HEK293 (cell line): ENCODE measurements at regions not wholly inside any gene's neighbourhood (a gene's known extent, or its start where the extent isn't known, plus 50 kb on each side); places are given as distances from the start of the nearest gene placed in this dataset.

Experiments
- CTCF ChIA-PET: fragments of 350-600 bp; formaldehyde crosslinking; extraction: SDS; loops from one replicate; lab custom pipeline; 2021; ENCODE audit warnings: antibody characterized with exemption; lab: Yijun Ruan, JAX
- POLR2A ChIA-PET: fragments of 300-600 bp; formaldehyde crosslinking; extraction: SDS; loops from one replicate; lab custom pipeline; 2020; ENCODE audit warnings: antibody characterized with exemption, inconsistent platforms; lab: Yijun Ruan, JAX
- H3K27ac ChIP-seq: fragments of 200-500 bp; sonication (Bioruptor generic); 2 replicates; pipeline ENCODE4 v1.5.1; 2014; ENCODE audit warnings: low read depth, low read length, control low read depth, inconsistent platforms; ENCODE audit errors: extremely low read depth
- H3K36me3 ChIP-seq, 2 experiments: fragments of 200-500 bp in 1 of 2; sonication (Bioruptor generic) in 1 of 2; 1 replicate in 1 of 2; 2 replicates in 1 of 2; pipeline ENCODE4 v1.5.1; 2014 to 2017; ENCODE audit warnings: inconsistent platforms in 2 of 2, low read length in 2 of 2; ENCODE audit not compliant: control insufficient read depth in 2 of 2, insufficient read depth in 1 of 2
- H3K4me1 ChIP-seq: fragments of 200-500 bp; sonication (Bioruptor generic); 2 replicates; pipeline ENCODE4 v1.5.1; 2014; ENCODE audit warnings: mild to moderate bottlenecking, low read length, inconsistent platforms; ENCODE audit not compliant: control insufficient read depth, insufficient read depth
- H3K4me3 ChIP-seq: 2 replicates; pipeline ENCODE4 v1.5.1; 2011; ENCODE audit warnings: low read depth, mild to moderate bottlenecking, control low read depth, low read length, moderate library complexity
- H3K9me3 ChIP-seq: fragments of 200-500 bp; sonication (Bioruptor generic); 2 replicates; pipeline ENCODE4 v1.5.1; 2014; ENCODE audit warnings: low read depth, low read length, inconsistent platforms; ENCODE audit not compliant: control insufficient read depth, insufficient read depth
- KLF7 ChIP-seq: fragments of 450-650 bp; formaldehyde crosslinking; IDR thresholded peaks from 2 replicates; pipeline ENCODE4 v1.5.1; 2016; ENCODE audit warnings: missing biosample characterization, missing genetic modification characterization, borderline replicate concordance
- SP2 ChIP-seq: fragments of 450-650 bp; formaldehyde crosslinking; IDR thresholded peaks from 2 replicates; pipeline ENCODE4 v1.5.1; 2016; ENCODE audit warnings: missing biosample characterization, missing genetic modification characterization
- TCF7L2 ChIP-seq: IDR thresholded peaks from 2 replicates; pipeline ENCODE4 v1.6.1; 2011; ENCODE audit warnings: low read depth, mild to moderate bottlenecking, inconsistent platforms, low read length, moderate library complexity, borderline replicate concordance
- ZNF174 ChIP-seq: fragments of 450-650 bp; formaldehyde crosslinking; IDR thresholded peaks from 2 replicates; pipeline ENCODE4 v1.5.0; 2017; ENCODE audit warnings: missing biosample characterization, mild to moderate bottlenecking, missing genetic modification characterization
- ZNF214 ChIP-seq: fragments of 450-650 bp; formaldehyde crosslinking; IDR thresholded peaks from 2 replicates; pipeline ENCODE4 v1.5.1; 2017; ENCODE audit warnings: missing biosample characterization, mild to moderate bottlenecking, missing genetic modification characterization, borderline replicate concordance
- ZNF221 ChIP-seq: fragments of 450-650 bp; formaldehyde crosslinking; IDR thresholded peaks from 2 replicates; pipeline ENCODE4 v1.5.1; 2017; ENCODE audit warnings: missing biosample characterization, missing genetic modification characterization, borderline replicate concordance
- ZNF266 ChIP-seq: fragments of 450-650 bp; formaldehyde crosslinking; IDR thresholded peaks from 2 replicates; pipeline ENCODE4 v1.5.1; 2016; ENCODE audit warnings: missing biosample characterization, missing genetic modification characterization, low read depth
- ZNF416 ChIP-seq: fragments of 450-650 bp; formaldehyde crosslinking; IDR thresholded peaks from 2 replicates; pipeline ENCODE4 v1.5.1; 2016; ENCODE audit warnings: missing biosample characterization, missing genetic modification characterization
- ZNF426 ChIP-seq: fragments of 450-650 bp; formaldehyde crosslinking; IDR thresholded peaks from 2 replicates; pipeline ENCODE4 v1.5.1; 2017; ENCODE audit warnings: missing biosample characterization, missing genetic modification characterization, mild to moderate bottlenecking, inconsistent platforms, moderate library complexity
- ZNF571 ChIP-seq: fragments of 450-650 bp; formaldehyde crosslinking; IDR thresholded peaks from 2 replicates; pipeline ENCODE4 v1.5.0; 2017; ENCODE audit warnings: missing biosample characterization, missing genetic modification characterization
- ZNF830 ChIP-seq: fragments of 450-650 bp; IDR thresholded peaks from 2 replicates; pipeline ENCODE4 v1.5.0; 2018; ENCODE audit warnings: missing biosample characterization, missing genetic modification characterization, low read depth, mild to moderate bottlenecking, moderate library complexity
- ZNF837 ChIP-seq: fragments of 450-650 bp; formaldehyde crosslinking; IDR thresholded peaks from 2 replicates; pipeline ENCODE4 v1.5.1; 2016; ENCODE audit warnings: missing biosample characterization, missing genetic modification characterization
- TF ChIP-seq, protein P1 (sequence below): fragments of 450-650 bp; formaldehyde crosslinking; IDR thresholded peaks from 2 replicates; pipeline ENCODE4 v1.5.1; 2017; ENCODE audit warnings: missing biosample characterization, missing genetic modification characterization
- TF ChIP-seq, protein P2 (sequence below): fragments of 450-650 bp; formaldehyde crosslinking; IDR thresholded peaks from 2 replicates; pipeline ENCODE4 v1.5.1; 2016; ENCODE audit warnings: missing biosample characterization, missing genetic modification characterization
- TF ChIP-seq, protein P3 (sequence below): fragments of 450-650 bp; formaldehyde crosslinking; IDR thresholded peaks from 2 replicates; pipeline ENCODE4 v1.5.1; 2016; ENCODE audit warnings: missing biosample characterization, missing genetic modification characterization, borderline replicate concordance
- TF ChIP-seq, protein P4 (sequence below): fragments of 450-650 bp; formaldehyde crosslinking; IDR thresholded peaks from 2 replicates; pipeline ENCODE4 v1.5.1; 2016; ENCODE audit warnings: missing biosample characterization, missing genetic modification characterization
- TF ChIP-seq, protein P5 (sequence below): fragments of 450-650 bp; formaldehyde crosslinking; IDR thresholded peaks from 2 replicates; pipeline ENCODE4 v1.5.1; 2016; ENCODE audit warnings: missing biosample characterization, missing genetic modification characterization
- TF ChIP-seq, protein P6 (sequence below): fragments of 450-650 bp; formaldehyde crosslinking; IDR thresholded peaks from 2 replicates; pipeline ENCODE4 v1.5.1; 2016; ENCODE audit warnings: missing biosample characterization, missing genetic modification characterization

DNA sequence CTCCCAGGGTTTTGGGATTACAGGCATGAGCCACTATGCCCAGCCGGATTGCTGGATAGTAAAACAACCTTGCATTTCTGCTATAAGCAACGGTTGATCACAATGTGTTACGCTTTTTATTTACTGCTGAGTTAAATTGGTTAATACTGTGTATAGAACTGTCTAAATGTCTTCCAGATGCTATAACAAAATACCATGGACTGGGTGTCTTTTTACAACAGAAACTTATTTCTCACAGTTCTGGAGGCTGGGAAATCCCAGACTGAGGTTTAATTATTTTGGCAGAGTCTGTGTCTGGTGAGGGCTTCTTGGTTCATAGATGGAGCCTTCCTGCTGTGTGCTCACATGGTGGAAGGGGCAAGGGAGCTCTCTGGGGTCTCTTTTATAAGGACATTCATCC, 65.5 kb downstream of the ING1 start (continued):
- TF ChIP-seq KLF7 (tag by site-specific recombination) (no peak), ZNF571 (tag by site-specific recombination) (no peak)

DNA sequence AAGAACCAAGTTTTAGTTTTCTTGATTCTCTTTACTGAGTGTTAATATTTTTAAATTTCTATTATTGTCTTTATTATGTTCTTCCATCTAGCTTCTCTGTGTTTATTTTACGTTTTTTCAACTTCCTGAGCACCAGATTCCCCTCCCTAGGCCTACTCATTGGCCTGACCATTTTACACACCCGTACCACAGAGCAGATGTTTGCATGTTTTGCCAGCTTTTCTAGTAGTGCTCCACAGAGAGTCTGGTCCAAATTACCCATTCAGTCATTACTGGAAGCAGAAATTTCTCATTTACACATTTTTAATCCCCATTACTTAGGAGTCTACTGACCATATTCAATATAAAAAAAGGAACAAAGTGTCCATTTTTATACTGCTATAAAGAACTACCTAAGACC, 66.9 kb downstream of the ING1 start:
- no peaks in the 10 kb centered on the region for H3K36me3 ChIP-seq
- H3K4me3 ChIP-seq: no peak overlapping the region
- H3K27ac ChIP-seq: no peak overlapping the region
- POLR2A ChIA-PET: no interaction called here
- CTCF ChIA-PET: no interaction called here
- TF ChIP-seq ZNF426 (tag by site-specific recombination) (no peak), ZNF174 (tag by site-specific recombination) (no peak), ZNF221 (tag by site-specific recombination) (no peak), KLF7 (tag by site-specific recombination) (no peak), SP2 (tag by site-specific recombination) (no peak), ZNF266 (tag by site-specific recombination) (no peak), ZNF416 (no peak), ZNF830 (tag by site-specific recombination) (no peak), ZNF214 (tag by site-specific recombination) (no peak), TCF7L2 (no peak), ZNF837 (tag by site-specific recombination) (no peak)
- TF ChIP-seq, protein P1, sequence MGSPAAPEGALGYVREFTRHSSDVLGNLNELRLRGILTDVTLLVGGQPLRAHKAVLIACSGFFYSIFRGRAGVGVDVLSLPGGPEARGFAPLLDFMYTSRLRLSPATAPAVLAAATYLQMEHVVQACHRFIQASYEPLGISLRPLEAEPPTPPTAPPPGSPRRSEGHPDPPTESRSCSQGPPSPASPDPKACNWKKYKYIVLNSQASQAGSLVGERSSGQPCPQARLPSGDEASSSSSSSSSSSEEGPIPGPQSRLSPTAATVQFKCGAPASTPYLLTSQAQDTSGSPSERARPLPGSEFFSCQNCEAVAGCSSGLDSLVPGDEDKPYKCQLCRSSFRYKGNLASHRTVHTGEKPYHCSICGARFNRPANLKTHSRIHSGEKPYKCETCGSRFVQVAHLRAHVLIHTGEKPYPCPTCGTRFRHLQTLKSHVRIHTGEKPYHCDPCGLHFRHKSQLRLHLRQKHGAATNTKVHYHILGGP (tag by site-specific recombination): no peak
- TF ChIP-seq, protein P2, sequence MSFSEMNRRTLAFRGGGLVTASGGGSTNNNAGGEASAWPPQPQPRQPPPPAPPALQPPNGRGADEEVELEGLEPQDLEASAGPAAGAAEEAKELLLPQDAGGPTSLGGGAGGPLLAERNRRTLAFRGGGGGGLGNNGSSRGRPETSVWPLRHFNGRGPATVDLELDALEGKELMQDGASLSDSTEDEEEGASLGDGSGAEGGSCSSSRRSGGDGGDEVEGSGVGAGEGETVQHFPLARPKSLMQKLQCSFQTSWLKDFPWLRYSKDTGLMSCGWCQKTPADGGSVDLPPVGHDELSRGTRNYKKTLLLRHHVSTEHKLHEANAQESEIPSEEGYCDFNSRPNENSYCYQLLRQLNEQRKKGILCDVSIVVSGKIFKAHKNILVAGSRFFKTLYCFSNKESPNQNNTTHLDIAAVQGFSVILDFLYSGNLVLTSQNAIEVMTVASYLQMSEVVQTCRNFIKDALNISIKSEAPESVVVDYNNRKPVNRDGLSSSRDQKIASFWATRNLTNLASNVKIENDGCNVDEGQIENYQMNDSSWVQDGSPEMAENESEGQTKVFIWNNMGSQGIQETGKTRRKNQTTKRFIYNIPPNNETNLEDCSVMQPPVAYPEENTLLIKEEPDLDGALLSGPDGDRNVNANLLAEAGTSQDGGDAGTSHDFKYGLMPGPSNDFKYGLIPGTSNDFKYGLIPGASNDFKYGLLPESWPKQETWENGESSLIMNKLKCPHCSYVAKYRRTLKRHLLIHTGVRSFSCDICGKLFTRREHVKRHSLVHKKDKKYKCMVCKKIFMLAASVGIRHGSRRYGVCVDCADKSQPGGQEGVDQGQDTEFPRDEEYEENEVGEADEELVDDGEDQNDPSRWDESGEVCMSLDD (tag by site-specific recombination): no peak
- TF ChIP-seq, protein P3, sequence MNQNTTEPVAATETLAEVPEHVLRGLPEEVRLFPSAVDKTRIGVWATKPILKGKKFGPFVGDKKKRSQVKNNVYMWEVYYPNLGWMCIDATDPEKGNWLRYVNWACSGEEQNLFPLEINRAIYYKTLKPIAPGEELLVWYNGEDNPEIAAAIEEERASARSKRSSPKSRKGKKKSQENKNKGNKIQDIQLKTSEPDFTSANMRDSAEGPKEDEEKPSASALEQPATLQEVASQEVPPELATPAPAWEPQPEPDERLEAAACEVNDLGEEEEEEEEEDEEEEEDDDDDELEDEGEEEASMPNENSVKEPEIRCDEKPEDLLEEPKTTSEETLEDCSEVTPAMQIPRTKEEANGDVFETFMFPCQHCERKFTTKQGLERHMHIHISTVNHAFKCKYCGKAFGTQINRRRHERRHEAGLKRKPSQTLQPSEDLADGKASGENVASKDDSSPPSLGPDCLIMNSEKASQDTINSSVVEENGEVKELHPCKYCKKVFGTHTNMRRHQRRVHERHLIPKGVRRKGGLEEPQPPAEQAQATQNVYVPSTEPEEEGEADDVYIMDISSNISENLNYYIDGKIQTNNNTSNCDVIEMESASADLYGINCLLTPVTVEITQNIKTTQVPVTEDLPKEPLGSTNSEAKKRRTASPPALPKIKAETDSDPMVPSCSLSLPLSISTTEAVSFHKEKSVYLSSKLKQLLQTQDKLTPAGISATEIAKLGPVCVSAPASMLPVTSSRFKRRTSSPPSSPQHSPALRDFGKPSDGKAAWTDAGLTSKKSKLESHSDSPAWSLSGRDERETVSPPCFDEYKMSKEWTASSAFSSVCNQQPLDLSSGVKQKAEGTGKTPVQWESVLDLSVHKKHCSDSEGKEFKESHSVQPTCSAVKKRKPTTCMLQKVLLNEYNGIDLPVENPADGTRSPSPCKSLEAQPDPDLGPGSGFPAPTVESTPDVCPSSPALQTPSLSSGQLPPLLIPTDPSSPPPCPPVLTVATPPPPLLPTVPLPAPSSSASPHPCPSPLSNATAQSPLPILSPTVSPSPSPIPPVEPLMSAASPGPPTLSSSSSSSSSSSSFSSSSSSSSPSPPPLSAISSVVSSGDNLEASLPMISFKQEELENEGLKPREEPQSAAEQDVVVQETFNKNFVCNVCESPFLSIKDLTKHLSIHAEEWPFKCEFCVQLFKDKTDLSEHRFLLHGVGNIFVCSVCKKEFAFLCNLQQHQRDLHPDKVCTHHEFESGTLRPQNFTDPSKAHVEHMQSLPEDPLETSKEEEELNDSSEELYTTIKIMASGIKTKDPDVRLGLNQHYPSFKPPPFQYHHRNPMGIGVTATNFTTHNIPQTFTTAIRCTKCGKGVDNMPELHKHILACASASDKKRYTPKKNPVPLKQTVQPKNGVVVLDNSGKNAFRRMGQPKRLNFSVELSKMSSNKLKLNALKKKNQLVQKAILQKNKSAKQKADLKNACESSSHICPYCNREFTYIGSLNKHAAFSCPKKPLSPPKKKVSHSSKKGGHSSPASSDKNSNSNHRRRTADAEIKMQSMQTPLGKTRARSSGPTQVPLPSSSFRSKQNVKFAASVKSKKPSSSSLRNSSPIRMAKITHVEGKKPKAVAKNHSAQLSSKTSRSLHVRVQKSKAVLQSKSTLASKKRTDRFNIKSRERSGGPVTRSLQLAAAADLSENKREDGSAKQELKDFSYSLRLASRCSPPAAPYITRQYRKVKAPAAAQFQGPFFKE (tag by site-specific recombination): no peak
- TF ChIP-seq, protein P4, sequence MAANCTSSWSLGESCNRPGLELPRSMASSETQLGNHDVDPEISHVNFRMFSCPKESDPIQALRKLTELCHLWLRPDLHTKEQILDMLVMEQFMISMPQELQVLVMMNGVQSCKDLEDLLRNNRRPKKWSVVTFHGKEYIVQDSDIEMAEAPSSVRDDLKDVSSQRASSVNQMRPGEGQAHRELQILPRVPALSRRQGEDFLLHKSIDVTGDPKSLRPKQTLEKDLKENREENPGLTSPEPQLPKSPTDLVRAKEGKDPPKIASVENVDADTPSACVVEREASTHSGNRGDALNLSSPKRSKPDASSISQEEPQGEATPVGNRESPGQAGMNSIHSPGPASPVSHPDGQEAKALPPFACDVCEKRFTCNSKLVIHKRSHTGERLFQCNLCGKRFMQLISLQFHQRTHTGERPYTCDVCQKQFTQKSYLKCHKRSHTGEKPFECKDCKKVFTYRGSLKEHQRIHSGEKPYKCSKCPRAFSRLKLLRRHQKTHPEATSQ (tag by site-specific recombination): no peak
- TF ChIP-seq, protein P5, sequence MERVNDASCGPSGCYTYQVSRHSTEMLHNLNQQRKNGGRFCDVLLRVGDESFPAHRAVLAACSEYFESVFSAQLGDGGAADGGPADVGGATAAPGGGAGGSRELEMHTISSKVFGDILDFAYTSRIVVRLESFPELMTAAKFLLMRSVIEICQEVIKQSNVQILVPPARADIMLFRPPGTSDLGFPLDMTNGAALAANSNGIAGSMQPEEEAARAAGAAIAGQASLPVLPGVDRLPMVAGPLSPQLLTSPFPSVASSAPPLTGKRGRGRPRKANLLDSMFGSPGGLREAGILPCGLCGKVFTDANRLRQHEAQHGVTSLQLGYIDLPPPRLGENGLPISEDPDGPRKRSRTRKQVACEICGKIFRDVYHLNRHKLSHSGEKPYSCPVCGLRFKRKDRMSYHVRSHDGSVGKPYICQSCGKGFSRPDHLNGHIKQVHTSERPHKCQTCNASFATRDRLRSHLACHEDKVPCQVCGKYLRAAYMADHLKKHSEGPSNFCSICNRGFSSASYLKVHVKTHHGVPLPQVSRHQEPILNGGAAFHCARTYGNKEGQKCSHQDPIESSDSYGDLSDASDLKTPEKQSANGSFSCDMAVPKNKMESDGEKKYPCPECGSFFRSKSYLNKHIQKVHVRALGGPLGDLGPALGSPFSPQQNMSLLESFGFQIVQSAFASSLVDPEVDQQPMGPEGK (tag by site-specific recombination): no peak
- TF ChIP-seq, protein P6, sequence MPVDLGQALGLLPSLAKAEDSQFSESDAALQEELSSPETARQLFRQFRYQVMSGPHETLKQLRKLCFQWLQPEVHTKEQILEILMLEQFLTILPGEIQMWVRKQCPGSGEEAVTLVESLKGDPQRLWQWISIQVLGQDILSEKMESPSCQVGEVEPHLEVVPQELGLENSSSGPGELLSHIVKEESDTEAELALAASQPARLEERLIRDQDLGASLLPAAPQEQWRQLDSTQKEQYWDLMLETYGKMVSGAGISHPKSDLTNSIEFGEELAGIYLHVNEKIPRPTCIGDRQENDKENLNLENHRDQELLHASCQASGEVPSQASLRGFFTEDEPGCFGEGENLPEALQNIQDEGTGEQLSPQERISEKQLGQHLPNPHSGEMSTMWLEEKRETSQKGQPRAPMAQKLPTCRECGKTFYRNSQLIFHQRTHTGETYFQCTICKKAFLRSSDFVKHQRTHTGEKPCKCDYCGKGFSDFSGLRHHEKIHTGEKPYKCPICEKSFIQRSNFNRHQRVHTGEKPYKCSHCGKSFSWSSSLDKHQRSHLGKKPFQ (tag by site-specific recombination): no peak
- no peaks in the 10 kb centered on the region for H3K4me1 ChIP-seq
- H3K9me3 ChIP-seq: no peaks in the 10 kb centered on the region
